Prostate gland (tissue), 2 donors: ENCODE measurements at regions not wholly inside any gene's neighbourhood (a gene's known extent, or its start where the extent isn't known, plus 50 kb on each side); places are given as distances from the start of the nearest gene placed in this dataset.

Source experiments
- DNase-seq: peaks from one replicate; pipeline ENCODE4 v3.0.0-alpha.2; 2019; ENCODE audit warnings: low spot score
- H3K27ac ChIP-seq, 2 donors: fragments of 200-600 bp; sonication (generic); 2 replicates each; pipeline ENCODE4 v1.5.1; 2017 to 2019
- H3K27me3 ChIP-seq: fragments of 200-600 bp; sonication (generic); replicated peaks from 2 replicates; pipeline ENCODE4 v1.5.1; 2019; ENCODE audit not compliant: insufficient read depth
- H3K36me3 ChIP-seq, 2 donors: fragments of 200-600 bp; sonication (generic); 1 replicate in 1 of 2; 2 replicates in 1 of 2; pipeline versions ENCODE4 v1.5.1 to v1.8.1; 2017 to 2019
- H3K4me1 ChIP-seq: fragments of 200-600 bp; sonication (generic); replicated peaks from 2 replicates; pipeline ENCODE4 v1.5.1; 2019
- H3K4me3 ChIP-seq, 2 donors: fragments of 200-600 bp; sonication (generic); 2 replicates each; pipeline ENCODE4 v1.5.1; 2017 to 2019
- H3K9me3 ChIP-seq: fragments of 200-600 bp; sonication (generic); 2 replicates; pipeline ENCODE4 v1.5.1; 2017
- CTCF ChIP-seq, 4 experiments: fragments of 200-600 bp in 2 of 4; fragments of 450-650 bp in 2 of 4; sonication (generic) in 2 of 4; IDR thresholded peaks; 1 replicate in 3 of 4; 2 replicates in 1 of 4; pipeline ENCODE4 v1.5.1; 2016 to 2019; ENCODE audit warnings: antibody characterized with exemption in 4 of 4, mild to moderate bottlenecking in 2 of 4, moderate library complexity in 2 of 4
- POLR2A ChIP-seq: fragments of 450-650 bp; IDR thresholded peaks from one replicate; pipeline ENCODE4 v1.6.1; 2016; ENCODE audit warnings: antibody characterized with exemption, mild to moderate bottlenecking
- POLR2AphosphoS5 ChIP-seq: sonication (generic); formaldehyde crosslinking; IDR thresholded peaks from one replicate; pipeline ENCODE4 v1.6.1; 2017; ENCODE audit warnings: antibody characterized with exemption
- WGBS: methylation state at CpG from one replicate; pipeline ENCODE4 v1.1.5; 2018; 5-methylcytosine and 5-hydroxymethylcytosine counted together
- intact Hi-C: fragments of 100-400 bp; cut with DNase I; formaldehyde crosslinking; loops from one replicate; pipeline ENCODE4 v1.14.2; 2022

DNA sequence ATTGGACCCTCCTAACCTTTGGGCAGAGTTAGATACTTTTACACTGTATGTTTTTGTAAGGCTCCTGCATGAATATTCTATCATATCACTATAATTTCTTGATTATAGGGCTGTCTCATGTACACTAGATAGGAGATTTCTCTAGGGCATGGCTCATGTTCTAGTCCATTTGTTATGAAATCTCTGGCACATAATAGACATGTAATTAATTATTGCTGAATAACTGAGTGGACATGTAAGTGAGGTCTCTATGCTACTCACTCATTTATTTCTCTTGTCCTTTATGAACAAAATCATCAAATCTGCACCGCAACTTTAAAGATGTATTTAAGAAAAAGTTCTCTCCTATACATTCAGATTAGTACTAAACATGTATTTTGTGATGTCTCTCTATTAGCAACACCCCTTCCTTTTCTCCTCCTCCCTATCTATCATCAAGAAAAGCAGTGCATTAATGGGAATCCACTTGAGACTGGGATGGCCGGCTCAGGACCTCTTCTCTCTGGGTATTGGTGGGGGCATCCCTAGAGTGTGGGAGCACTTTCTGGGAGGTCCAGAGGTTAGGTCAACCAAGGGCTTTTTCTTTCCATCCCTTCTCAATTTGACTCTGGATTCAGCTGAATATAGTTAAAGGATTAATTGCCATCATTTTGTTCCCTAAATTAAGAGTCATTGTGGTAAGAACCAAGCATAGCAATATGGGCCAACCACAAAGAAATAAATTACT, 168.0 kb upstream of the HMGA2 start:
- TF ChIP-seq CTCF (IDR thresholded peaks at IDR 0.05) (no peak), POLR2AphosphoS5 (no peak), POLR2A (no peak)
- Histone ChIP-seq H3K4me3 (no peak overlapping the region), H3K36me3 (no peaks in the 10 kb centered on the region), H3K27ac (no peak overlapping the region), H3K9me3 (no peaks in the 10 kb centered on the region), H3K27me3 (peaks cover 4% of the 10 kb centered on the region), H3K4me1 (no peaks in the 10 kb centered on the region)
- DNase-seq, result no peak
- intact Hi-C loops, result no loop called here
- 93% methylated on average over 2 of the region's 2 CpGs for WGBS

- H3K27ac ChIP-seq, result no peak overlapping the region
- intact Hi-C loops, result no loop called here
- H3K27me3 ChIP-seq, result peaks cover 4% of the 10 kb centered on the region
- no peaks in the 10 kb centered on the region for H3K4me1 ChIP-seq
- no peaks in the 10 kb centered on the region for H3K9me3 ChIP-seq
- no peak for TF ChIP-seq CTCF (IDR thresholded peaks at IDR 0.05)
- no peak for TF ChIP-seq POLR2AphosphoS5
- no peak for TF ChIP-seq POLR2A
- 84% methylated on average over 3 of the region's 3 CpGs for WGBS
- no peak overlapping the region for H3K4me3 ChIP-seq
- DNase-seq, result no peak
- H3K36me3 ChIP-seq, result no peaks in the 10 kb centered on the region
Observed at GRCh38 chr12:65656891-65657351, 167.4 kb upstream of the HMGA2 start.

- Histone ChIP-seq H3K9me3 (no peaks in the 10 kb centered on the region), H3K4me3 (no peak overlapping the region), H3K27me3 (peaks cover 4% of the 10 kb centered on the region), H3K36me3 (no peaks in the 10 kb centered on the region), H3K4me1 (no peaks in the 10 kb centered on the region), H3K27ac (no peak overlapping the region)
- TF ChIP-seq POLR2AphosphoS5 (no peak), CTCF (IDR thresholded peaks at IDR 0.05) (no peak), POLR2A (no peak)
- intact Hi-C loops, result no loop called here
- WGBS, result 94% methylated on average over 1 of the region's 1 CpG
- no peak for DNase-seq
Observed at GRCh38 chr12:65657635-65658034, 166.6 kb upstream of the HMGA2 start.

DNA sequence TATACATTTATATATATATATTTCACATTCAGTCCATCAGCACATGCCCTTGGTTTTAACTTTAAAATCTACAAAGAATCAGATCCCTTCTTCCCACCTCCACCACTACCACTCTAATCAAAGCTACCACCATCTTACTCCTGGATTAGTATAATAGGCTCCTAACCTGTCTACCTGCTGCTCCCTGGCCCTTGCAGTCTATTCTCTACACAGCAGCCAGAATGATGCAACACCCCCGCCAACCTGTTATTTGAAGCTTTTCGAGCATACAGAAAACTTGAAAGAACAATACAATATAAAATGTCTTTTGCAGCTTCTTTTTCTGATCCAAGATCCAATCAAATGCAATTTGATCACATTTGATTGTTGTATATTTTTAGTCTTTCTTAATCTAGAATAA, 165.9 kb upstream of the HMGA2 start:
- WGBS, result 81% methylated on average over 2 of the region's 2 CpGs
- TF ChIP-seq CTCF (IDR thresholded peaks at IDR 0.05) (no peak), POLR2A (no peak), POLR2AphosphoS5 (no peak)
- DNase-seq, result no peak
- peaks cover 4% of the 10 kb centered on the region for H3K27me3 ChIP-seq
- H3K4me3 ChIP-seq, result no peak overlapping the region
- intact Hi-C loops, result no loop called here
- H3K27ac ChIP-seq, result no peak overlapping the region
- no peaks in the 10 kb centered on the region for H3K4me1 ChIP-seq
- no peaks in the 10 kb centered on the region for H3K9me3 ChIP-seq
- H3K36me3 ChIP-seq, result no peaks in the 10 kb centered on the region

GRCh38 chr12:65659681-65660080, 164.6 kb upstream of the HMGA2 start:
- Histone ChIP-seq H3K9me3 (no peaks in the 10 kb centered on the region), H3K27me3 (peaks cover 4% of the 10 kb centered on the region), H3K4me1 (no peaks in the 10 kb centered on the region), H3K36me3 (no peaks in the 10 kb centered on the region), H3K27ac (no peak overlapping the region), H3K4me3 (no peak overlapping the region)
- WGBS, result 85% methylated on average over 1 of the region's 1 CpG
- no peak for DNase-seq
- no peak for TF ChIP-seq CTCF (IDR thresholded peaks at IDR 0.05)
- TF ChIP-seq POLR2A, result no peak
- TF ChIP-seq POLR2AphosphoS5, result no peak
- intact Hi-C loops, result no loop called here
